Epithelial cell of esophagus (primary cell): ENCODE measurements at regions not wholly inside any gene's neighbourhood (a gene's known extent, or its start where the extent isn't known, plus 50 kb on each side); places are given as distances from the start of the nearest gene placed in this dataset.

ENCODE experiments used
- DNase-seq: peaks from one replicate; pipeline ENCODE4 v3.0.0; 2010; ENCODE audit warnings: low read depth
- H3K4me3 ChIP-seq: 2 replicates; pipeline ENCODE4 v1.5.1; 2011; ENCODE audit warnings: mild to moderate bottlenecking, low read length, control low read depth
- TF ChIP-seq, protein P1 (sequence below): IDR thresholded peaks from 2 replicates; pipeline ENCODE4 v1.5.1; 2011; ENCODE audit warnings: low read depth, mild to moderate bottlenecking, low read length, control low read depth, inconsistent platforms; ENCODE audit not compliant: insufficient read depth; ENCODE audit errors: missing control alignments

- TF ChIP-seq, protein P1, sequence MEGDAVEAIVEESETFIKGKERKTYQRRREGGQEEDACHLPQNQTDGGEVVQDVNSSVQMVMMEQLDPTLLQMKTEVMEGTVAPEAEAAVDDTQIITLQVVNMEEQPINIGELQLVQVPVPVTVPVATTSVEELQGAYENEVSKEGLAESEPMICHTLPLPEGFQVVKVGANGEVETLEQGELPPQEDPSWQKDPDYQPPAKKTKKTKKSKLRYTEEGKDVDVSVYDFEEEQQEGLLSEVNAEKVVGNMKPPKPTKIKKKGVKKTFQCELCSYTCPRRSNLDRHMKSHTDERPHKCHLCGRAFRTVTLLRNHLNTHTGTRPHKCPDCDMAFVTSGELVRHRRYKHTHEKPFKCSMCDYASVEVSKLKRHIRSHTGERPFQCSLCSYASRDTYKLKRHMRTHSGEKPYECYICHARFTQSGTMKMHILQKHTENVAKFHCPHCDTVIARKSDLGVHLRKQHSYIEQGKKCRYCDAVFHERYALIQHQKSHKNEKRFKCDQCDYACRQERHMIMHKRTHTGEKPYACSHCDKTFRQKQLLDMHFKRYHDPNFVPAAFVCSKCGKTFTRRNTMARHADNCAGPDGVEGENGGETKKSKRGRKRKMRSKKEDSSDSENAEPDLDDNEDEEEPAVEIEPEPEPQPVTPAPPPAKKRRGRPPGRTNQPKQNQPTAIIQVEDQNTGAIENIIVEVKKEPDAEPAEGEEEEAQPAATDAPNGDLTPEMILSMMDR: no peak
- no peak overlapping the region for H3K4me3 ChIP-seq
- peak; percentile 18 for DNase-seq
These were observed 377.2 kb downstream of the EN1 start for GRCh38 chr2:118470297-118470696.

DNA sequence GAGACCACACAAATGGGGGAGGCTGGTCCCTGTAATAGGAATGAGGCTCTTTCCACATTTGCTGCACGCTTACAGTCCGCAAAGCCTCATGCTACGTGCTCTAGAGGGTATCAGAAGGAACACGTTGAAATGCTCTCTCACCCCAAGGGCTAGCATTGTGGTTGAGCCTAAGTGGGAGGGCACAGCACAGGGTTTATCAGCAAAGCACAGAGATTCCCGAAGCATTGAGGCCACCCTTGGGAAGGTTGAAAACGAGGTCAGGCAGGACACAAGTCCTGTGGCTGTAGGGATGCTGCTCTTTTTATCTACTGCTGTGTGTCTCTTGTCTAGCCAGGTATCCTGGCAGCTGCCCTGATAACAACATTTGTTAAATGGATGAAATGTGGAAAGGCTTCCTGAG is 378.3 kb downstream of the EN1 start:
- DNase-seq: no peak
- no peak overlapping the region for H3K4me3 ChIP-seq
- TF ChIP-seq, protein P1: no peak

DNA sequence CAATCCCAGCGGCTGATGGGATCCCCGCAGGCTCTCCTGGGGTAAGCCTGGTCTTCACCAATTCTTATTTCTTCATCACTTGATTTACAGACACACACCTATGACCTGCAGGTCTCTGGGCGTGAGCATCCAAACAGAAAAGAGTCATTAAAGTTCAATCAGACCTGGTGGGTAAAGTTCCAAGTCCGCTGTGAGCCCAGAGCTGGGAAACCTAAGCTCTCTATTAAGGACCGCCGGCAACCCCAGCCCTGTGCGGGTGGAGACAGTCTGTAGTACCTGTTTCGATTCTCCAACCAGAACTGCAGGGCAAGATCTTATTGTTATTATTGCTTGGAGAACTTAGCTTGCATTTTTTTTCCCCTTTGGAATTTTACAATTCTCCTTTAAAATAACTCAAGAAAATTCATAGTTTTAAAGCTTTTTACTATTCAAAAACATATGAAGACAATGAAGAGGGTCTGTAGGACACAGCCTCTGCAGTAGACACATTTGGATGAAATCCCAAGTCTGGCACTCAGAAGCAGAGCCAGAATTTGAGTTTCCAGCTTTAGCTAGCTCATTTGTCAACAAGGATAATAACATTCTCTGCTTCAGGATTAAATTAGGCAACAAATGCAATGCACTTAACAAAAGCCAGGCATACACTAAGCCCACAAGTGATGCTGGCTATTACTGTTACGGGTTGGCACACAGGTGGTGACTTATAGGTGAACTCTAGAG is 376.4 kb downstream of the INSIG2 start:
- H3K4me3 ChIP-seq: no peak overlapping the region
- TF ChIP-seq, protein P1: no peak
- DNase-seq: no peak

- H3K4me3 ChIP-seq: no peak overlapping the region
- TF ChIP-seq, protein P1: no peak
- no peak for DNase-seq
These were observed 375.8 kb downstream of the INSIG2 start for GRCh38 chr2:118464046-118464445.

DNA sequence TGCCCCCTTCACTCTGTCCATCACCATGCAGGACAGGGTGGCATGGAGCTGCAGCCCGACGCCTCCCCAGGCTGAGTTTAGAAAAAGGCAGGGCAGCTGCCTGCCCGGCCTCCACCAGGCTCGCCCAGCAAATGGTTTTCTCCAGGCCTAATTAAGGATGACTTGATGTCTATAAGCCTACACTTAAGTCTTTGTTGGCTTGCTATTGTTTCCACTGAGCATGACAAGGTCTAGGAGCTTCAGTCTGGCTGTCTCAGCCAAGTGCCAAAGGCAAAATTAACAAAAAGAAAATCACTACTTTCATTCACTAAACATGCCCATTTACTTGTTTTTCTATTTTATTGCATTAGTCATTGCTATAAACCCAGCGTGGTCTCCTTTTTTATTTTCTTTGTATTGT is 372.2 kb downstream of the INSIG2 start:
- no peak for DNase-seq
- H3K4me3 ChIP-seq: no peak overlapping the region
- TF ChIP-seq, protein P1: no peak

GRCh38 chr2:118459426-118459825 is 371.2 kb downstream of the INSIG2 start:
- TF ChIP-seq, protein P1: no peak
- no peak overlapping the region for H3K4me3 ChIP-seq
- DNase-seq: no peak

DNA sequence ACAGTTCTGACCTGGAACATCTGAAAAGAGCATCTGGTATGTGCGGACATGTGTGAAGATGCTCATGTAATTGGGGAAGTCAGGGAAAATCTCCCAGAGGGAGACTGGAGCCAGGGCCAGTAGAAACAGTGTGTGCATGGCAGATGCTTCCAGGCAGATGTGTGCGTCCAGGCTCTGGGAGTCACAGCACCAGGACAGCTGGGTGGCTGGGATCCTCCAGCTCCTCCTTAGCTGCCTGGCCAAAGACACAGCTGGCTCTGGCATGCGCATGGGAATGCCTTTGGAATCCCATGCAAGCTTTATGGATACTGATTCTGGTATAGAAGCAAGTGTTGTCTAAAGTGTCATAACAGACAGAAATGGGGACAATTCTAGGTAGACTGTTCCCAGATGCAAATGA is 369.7 kb downstream of the INSIG2 start:
- H3K4me3 ChIP-seq: no peak overlapping the region
- TF ChIP-seq, protein P1: no peak
- no peak for DNase-seq
